Stimulated activated CD8-positive, alpha-beta memory T cell treated with anti-CD3 and anti-CD28 coated beads, Interleukin-4, amount 100 ng/mL, for 1 hour (primary cell): ENCODE measurements at regions not wholly inside any gene's neighbourhood (a gene's known extent, or its start where the extent isn't known, plus 50 kb on each side); places are given as distances from the start of the nearest gene placed in this dataset.
"Not testable (repeated sequence)": the region's sequence is repeated elsewhere in the genome, so short reads cannot be mapped to it uniquely, and the experiment has no call there.

Experiments
- DNase-seq, 2 donors: peaks; one replicate each; pipeline ENCODE4 v3.0.0-alpha.2; 2020; ENCODE audit warnings: low read depth in 2 of 2, low spot score in 1 of 2

DNA sequence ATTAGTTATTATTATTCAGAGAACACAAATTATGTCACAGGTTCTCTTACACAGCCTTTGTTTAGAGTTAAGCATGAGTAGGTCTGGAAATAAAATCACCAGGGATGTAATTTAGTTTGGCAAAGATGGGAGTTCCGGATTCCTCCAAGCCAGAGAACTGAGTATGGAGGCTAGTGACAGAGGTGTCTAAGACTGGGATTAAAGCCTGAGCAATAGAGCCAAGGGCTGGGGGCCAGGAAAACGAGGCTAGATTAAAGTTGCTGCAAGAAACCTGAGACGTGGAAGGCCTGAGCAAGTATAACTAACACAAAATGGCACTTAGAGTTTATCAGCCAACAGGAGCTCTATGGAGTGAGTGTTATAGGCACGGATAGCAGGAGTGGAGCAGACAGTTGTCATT is 381.6 kb downstream of the SRGAP2C start:
- DNase-seq: no peak

DNA sequence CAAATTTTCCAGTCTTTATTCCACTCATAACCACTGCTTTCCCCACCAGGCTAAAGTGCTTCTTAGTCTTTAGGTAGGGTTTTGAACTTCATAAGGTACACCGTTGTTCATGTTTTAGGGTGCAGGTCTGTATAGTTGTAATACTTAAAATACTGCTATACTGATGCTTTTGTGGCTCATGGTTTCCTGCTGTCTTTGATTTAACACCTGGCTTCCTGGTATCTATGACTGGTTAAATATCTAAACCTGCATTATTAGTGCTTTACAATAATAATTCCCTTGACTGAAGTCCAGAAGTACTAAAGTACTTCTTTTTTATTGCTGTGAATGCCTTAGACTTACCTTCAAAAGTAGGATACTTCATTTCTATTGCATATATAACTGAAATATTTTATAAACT is 384.7 kb downstream of the SRGAP2C start:
- DNase-seq: no peak

DNA sequence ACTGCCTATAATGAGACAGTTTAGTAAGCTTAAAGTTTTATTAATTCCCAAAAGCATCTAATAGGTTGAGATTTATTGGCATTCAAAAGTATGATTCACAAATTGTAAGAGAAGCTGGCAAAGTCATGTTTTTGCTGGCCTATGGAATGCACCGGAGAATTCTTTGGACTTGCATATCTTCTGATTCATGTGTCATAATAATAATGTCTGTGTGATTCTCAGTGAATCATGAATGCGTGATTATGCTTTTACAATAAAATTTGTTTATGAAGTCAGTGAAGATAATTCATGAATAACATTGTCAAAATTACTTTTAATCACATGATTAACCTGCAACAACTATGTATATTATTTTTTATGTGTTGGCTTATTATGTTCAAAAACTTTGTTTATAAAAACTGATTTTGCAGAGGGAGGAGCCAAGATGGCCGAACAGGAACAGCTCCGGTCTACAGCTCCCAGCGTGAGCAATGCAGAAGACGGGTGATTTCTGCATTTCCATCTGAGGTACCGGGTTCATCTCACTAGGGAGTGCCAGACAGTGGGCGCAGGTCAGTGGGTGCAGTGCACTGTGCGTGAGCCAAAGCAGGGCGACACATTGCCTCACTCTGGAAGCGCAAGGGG is 389.2 kb downstream of the SRGAP2C start:
- DNase-seq: not testable (repeated sequence)

DNA sequence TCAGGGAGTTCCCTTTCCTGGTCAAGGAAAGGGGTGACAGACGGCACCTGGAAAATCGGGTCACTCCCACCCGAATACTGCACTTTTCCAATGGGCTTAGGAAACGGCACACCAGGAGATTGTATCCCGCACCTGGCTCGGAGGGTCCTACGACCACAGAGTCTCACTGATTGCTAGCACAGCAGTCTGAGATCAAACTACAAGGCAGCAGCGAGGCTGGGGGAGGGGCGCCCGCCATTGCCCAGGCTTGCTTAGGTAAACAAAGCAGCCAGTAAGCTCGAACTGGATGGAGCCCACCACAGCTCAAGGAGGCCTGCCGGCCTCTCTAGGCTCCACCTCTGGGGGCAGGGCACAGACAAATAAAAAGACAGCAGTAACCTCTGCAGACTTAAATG is 389.7 kb downstream of the SRGAP2C start:
- not testable (repeated sequence) for DNase-seq

DNA sequence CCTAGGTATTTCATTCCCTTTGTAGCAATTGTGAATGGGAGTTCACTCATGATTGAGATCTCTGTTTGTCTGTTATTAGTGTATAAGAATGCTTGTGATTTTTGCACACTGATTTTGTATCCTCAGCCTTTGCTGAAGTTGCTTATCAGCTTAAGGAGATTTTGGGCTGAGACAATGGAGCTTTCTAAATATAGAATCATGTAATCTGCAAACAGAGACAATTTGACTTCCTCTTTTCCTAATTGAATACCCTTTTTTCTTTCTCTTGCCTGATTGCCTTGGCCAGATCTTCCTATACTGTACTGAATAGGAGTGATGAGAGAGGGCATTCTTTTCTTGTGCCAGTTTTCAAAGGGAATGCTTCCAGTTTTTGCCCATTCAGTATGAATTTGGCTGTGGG is 398.1 kb downstream of the SRGAP2C start:
- not testable (repeated sequence) for DNase-seq

DNA sequence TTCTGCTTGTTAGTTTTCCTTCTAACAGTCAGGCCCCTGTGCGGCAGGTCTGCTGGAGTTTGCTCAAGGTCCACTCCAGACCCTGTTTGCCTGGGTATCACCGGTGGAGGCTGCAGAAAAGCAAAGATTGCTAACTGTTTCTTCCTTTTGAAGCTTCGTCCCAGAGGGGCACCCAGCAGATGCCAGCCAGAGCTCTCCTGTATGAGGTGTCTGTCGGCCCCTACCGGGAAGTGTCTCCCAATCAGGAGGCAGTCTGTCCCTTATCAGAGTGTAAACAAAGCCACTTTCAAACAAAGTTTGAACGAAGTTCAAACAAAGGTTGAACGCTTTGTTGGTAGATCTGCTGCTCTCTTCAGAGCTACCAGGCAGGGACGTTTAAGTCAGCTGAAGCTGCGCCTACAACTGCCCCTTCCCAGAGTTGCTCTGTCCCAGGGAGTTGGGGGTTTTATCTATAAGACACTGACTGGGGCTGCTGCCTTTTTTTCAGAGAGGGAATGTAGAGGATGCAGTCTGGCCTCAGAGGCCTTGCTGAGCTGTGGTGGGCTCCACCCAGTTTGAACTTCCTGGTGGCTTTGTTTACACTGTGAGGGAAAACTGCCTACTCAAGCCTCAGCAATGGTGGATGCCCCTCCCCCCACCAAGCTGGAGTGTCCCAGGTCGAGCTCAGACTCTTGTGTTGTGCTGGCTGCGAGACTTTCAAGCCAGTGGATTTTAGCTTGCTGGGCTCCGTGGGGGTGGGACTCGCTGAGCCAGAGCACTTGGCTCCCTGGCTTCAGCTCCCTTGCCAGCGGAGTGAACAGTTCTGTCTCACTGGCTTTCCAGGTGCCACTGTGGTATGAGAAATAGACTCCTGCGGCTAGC is 401.8 kb downstream of the SRGAP2C start:
- DNase-seq: no peak

DNA sequence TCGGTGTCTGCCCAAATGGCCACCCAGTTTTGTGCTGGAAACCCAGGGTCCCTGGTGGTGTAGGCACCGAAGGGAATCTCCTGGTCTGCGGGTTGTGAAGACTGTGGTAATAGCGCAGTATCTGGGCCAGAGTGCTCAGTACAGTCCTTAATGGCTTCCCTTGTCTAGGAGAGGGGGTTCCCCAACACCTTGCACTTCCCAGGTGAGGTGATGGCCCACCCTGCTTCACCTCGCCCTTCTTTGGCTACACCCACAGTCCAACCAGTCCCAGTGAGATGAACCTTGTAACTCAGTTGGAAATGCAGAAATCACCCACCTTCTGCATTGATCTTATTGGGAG is 402.4 kb downstream of the SRGAP2C start:
- no peak for DNase-seq

DNA sequence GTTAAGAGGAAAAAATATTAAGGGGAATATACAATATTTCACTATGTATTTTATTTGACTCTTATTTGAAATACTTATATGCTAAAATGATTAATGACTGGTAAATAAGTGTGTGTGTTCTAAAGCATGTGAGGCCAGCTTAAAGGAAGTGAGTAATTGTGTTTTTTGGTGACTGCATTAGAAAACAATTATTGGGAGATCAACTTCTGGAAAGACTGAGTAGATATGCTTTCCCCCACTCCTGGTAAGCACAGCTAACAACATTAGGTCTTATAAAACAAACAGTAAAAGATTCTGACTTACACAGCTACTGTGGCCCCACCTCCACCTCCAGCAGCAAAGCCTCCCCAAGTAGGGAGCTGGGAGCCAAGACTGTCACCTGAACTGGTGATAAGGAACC is 403.0 kb downstream of the SRGAP2C start:
- no peak for DNase-seq

DNA sequence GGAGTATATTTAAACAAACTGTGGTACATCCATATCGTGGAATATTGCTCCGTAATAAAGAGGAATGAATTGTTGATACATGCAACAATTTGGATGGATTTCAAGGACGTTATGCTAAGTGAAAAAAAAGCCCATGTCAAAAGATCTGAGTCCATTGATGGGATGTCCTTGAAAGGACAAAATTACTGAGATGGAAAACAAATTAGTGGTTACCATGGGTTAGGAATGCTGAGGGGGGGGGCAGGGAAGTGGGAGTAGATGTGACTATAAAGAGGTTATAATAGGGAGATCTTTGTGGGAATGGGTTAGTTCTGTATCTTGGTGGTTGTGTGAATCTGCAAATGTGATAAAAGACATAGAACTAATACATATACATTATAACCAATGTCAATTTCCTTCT is 409.3 kb downstream of the SRGAP2C start:
- no peak for DNase-seq

DNA sequence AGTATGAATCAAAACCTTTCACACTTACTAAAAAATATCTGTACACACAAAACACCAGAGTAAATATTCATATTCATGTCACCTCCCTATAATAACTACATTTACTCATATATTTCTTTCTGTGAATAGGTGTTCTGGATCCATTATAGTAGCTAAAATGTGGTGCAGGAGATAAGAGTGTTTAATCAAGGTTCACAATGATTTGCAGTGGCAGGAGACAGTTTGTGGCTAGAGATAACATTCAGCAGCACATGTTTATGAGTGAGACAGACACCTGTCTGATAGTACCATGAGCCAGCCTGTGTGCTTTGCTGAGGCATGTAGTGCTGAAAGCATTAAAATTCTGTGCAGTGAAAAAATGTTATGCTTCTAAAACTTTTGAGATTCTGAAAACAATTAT is 410.3 kb downstream of the SRGAP2C start:
- no peak for DNase-seq

DNA sequence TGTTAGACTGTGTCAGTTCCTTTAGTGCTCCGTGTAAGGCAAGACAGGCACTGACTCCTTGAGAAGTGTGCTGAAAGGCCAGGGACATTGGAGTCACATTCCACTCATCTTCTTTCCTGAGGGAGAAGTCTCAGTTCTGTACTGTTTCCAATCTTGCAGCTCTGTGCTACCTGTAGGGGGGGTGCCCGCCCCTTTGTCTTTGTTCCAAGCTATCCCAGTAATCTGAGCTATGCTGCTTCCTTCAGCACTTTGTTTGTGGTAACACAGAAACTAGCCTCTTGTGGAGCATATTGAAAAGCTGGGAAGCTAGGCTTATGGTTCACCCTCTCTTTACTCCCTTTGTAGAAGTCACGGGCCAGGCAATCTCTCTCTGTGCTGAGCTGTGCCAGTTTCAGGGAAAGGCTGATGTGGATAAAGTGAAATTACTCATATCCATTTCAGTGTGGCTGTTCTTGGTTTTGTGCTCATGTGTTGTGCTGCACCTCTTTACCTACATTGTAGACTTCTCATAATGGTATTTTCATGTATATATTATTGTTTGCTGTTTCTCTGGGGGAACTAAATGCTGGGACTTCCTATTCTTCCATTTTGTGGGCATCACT is 420.2 kb downstream of the SRGAP2C start:
- DNase-seq: not testable (repeated sequence)

DNA sequence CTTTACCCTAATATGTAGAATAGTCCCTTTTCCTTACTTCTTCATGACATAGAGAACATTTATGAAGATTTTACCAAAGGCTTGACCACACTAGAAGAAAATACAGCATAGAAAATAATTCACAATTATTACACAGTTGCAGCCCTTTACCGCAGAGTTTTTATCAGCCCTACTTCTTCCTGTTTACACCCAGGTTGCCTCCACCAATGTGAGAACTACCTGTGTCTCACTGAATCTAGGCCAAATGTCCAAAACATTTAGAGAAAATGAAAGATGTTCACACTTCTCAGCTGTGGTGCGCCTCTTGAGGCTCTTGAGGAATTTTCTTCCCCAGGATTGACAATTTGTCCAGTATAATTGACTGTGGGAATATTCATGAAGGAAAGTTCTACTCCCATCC is 422.7 kb downstream of the SRGAP2C start:
- DNase-seq: not testable (repeated sequence)
